ENCODE measurements at regions not wholly inside any gene's neighbourhood (a gene's known extent, or its start where the extent isn't known, plus 50 kb on each side); places are given as distances from the start of the nearest gene placed in this dataset.
"Not testable (repeated sequence)": the region's sequence is repeated elsewhere in the genome, so short reads cannot be mapped to it uniquely, and the experiment has no call there.

GRCh38 chr9:63853140-63853751, 1431.8 kb downstream of the FOXD4L5 start:
- H3K9me1 ChIP-seq (ENCODE audit: insufficient read depth, low read length); ATAC-seq (ENCODE audit: low read depth); BruUV-seq (replicated peaks); H4K91ac ChIP-seq (ENCODE audit: insufficient read depth, low read depth, low read length); intact Hi-C loops (cut with micrococcal nuclease); H4K8ac ChIP-seq (ENCODE audit: low read depth in 2 of 2, low read length in 2 of 2); H3K14ac ChIP-seq (replicated peaks; ENCODE audit: low read depth, low read length); H2BK120ac ChIP-seq (ENCODE audit: low read depth, low read length); H2BK20ac ChIP-seq (ENCODE audit: low read depth, low read length); H2AFZ ChIP-seq (replicated peaks; ENCODE audit: low read length, poor library complexity); H3K27me3 ChIP-seq (ENCODE audit: control insufficient read depth, insufficient read depth, low read length); H3K9ac ChIP-seq (ENCODE audit: low read depth, low read length); H4K5ac ChIP-seq (ENCODE audit: low read depth, low read length); H3K18ac ChIP-seq (ENCODE audit: low read depth, low read length); POLR2A ChIA-PET (ENCODE audit: unreplicated experiment); H2BK5ac ChIP-seq (ENCODE audit: low read depth, low read length, poor library complexity, severe bottlenecking); H3K79me1 ChIP-seq (ENCODE audit: low read depth in 1 of 2, low read length in 2 of 2); H3K9me3 ChIP-seq (ENCODE audit: control insufficient read depth, insufficient read depth, low read length); H2AK9ac ChIP-seq (replicated peaks; ENCODE audit: low read depth, low read length, poor library complexity); H3K4me3 ChIP-seq (ENCODE audit: insufficient read depth, low read depth, low read length); DNase-seq; H4K20me1 ChIP-seq (ENCODE audit: insufficient read depth, low read length); H3K4me2 ChIP-seq (ENCODE audit: low read depth, low read length); CTCF ChIA-PET; in situ Hi-C loops (cut with MboI; ENCODE audit: low sequenced_read_pairs); H2BK15ac ChIP-seq (ENCODE audit: low read depth, low read length); H3K4ac ChIP-seq (ENCODE audit: low read depth, low read length); H3K56ac ChIP-seq (ENCODE audit: extremely low read depth, insufficient read depth, low read length); H3K23ac ChIP-seq (ENCODE audit: low read depth, low read length); H2AK5ac ChIP-seq (ENCODE audit: low read depth, low read length); H3K4me1 ChIP-seq (ENCODE audit: control insufficient read depth, insufficient read depth, low read length); H3K36me3 ChIP-seq (ENCODE audit: control insufficient read depth, insufficient read depth, low read length); H3K27ac ChIP-seq (ENCODE audit: insufficient read depth, low read length); dilution Hi-C loops (cut with HindIII; ENCODE audit: low sequenced_read_pairs, unreplicated experiment): not testable (repeated sequence)
- WGBS, 2 experiments (ENCODE audit: extremely low coverage in 2 of 2, insufficient read length in 1 of 2) = 80% methylated on average over 1 of the region's 15 CpGs; no CpG with 5 or more reads in 1 of the 2 experiments

- H3K4ac ChIP-seq (ENCODE audit: low read depth, low read length); H4K20me1 ChIP-seq (ENCODE audit: insufficient read depth, low read length); H3K14ac ChIP-seq (replicated peaks; ENCODE audit: low read depth, low read length); H3K4me3 ChIP-seq (ENCODE audit: insufficient read depth, low read depth, low read length); H4K91ac ChIP-seq (ENCODE audit: insufficient read depth, low read depth, low read length); H3K9me1 ChIP-seq (ENCODE audit: insufficient read depth, low read length); POLR2A ChIA-PET (ENCODE audit: unreplicated experiment); H2BK120ac ChIP-seq (ENCODE audit: low read depth, low read length); dilution Hi-C loops (cut with HindIII; ENCODE audit: low sequenced_read_pairs, unreplicated experiment); CTCF ChIA-PET; H4K8ac ChIP-seq (ENCODE audit: low read depth in 2 of 2, low read length in 2 of 2); intact Hi-C loops (cut with micrococcal nuclease); H3K18ac ChIP-seq (ENCODE audit: low read depth, low read length); H4K5ac ChIP-seq (ENCODE audit: low read depth, low read length); H2AFZ ChIP-seq (replicated peaks; ENCODE audit: low read length, poor library complexity); H3K9ac ChIP-seq (ENCODE audit: low read depth, low read length); H2AK5ac ChIP-seq (ENCODE audit: low read depth, low read length); H2BK15ac ChIP-seq (ENCODE audit: low read depth, low read length); H3K4me1 ChIP-seq (ENCODE audit: control insufficient read depth, insufficient read depth, low read length); ATAC-seq (ENCODE audit: low read depth); H2BK20ac ChIP-seq (ENCODE audit: low read depth, low read length); H3K4me2 ChIP-seq (ENCODE audit: low read depth, low read length); H3K56ac ChIP-seq (ENCODE audit: extremely low read depth, insufficient read depth, low read length); H3K9me3 ChIP-seq (ENCODE audit: control insufficient read depth, insufficient read depth, low read length); H3K79me1 ChIP-seq (ENCODE audit: low read depth in 1 of 2, low read length in 2 of 2); H2BK5ac ChIP-seq (ENCODE audit: low read depth, low read length, poor library complexity, severe bottlenecking); H3K27me3 ChIP-seq (ENCODE audit: control insufficient read depth, insufficient read depth, low read length); DNase-seq; H2AK9ac ChIP-seq (replicated peaks; ENCODE audit: low read depth, low read length, poor library complexity); H3K27ac ChIP-seq (ENCODE audit: insufficient read depth, low read length); H3K23ac ChIP-seq (ENCODE audit: low read depth, low read length); BruUV-seq (replicated peaks); H3K36me3 ChIP-seq (ENCODE audit: control insufficient read depth, insufficient read depth, low read length); in situ Hi-C loops (cut with MboI; ENCODE audit: low sequenced_read_pairs): not testable (repeated sequence)
- no CpG with 5 or more reads among the region's 1 CpG for WGBS, 2 experiments (ENCODE audit: extremely low coverage in 2 of 2, insufficient read length in 1 of 2)
Observed at GRCh38 chr9:63824804-63825203, 1460.2 kb downstream of the FOXD4L5 start.
